Left ventricle myocardium inferior (tissue), 1 donor: ENCODE measurements at regions not wholly inside any gene's neighbourhood (a gene's known extent, or its start where the extent isn't known, plus 50 kb on each side); places are given as distances from the start of the nearest gene placed in this dataset.

Experiments used
- DNase-seq: peaks from one replicate; pipeline ENCODE4 v3.0.0-alpha.2; 2020
- H3K27ac ChIP-seq: fragments of 200-600 bp; replicated peaks from 2 replicates; pipeline ENCODE4 v1.8.0; 2021
- H3K27me3 ChIP-seq: fragments of 200-600 bp; 2 replicates; pipeline ENCODE4 v1.8.0; 2021; ENCODE audit warnings: low read depth
- H3K36me3 ChIP-seq: fragments of 200-600 bp; 2 replicates; pipeline ENCODE4 v1.8.0; 2021
- H3K4me1 ChIP-seq: fragments of 200-600 bp; 2 replicates; pipeline ENCODE4 v1.8.0; 2021
- H3K4me3 ChIP-seq: fragments of 200-600 bp; 2 replicates; pipeline ENCODE4 v1.8.0; 2021; ENCODE audit warnings: mild to moderate bottlenecking, moderate library complexity
- H3K9me3 ChIP-seq: fragments of 200-600 bp; replicated peaks from 2 replicates; pipeline ENCODE4 v1.8.0; 2021
- intact Hi-C: fragments of 100-400 bp; cut with micrococcal nuclease; formaldehyde crosslinking; loops from one replicate; pipeline ENCODE4 v1.11.0; 2022
- TF ChIP-seq, protein P1 (sequence below): fragments of 200-600 bp; IDR thresholded peaks from 2 replicates; pipeline ENCODE4 v1.8.0; 2021; ENCODE audit warnings: antibody characterized with exemption, mild to moderate bottlenecking, borderline replicate concordance
- donor health status: DM: no; HTN: yes; CAD: no; lungs with severe emphysema.

DNA sequence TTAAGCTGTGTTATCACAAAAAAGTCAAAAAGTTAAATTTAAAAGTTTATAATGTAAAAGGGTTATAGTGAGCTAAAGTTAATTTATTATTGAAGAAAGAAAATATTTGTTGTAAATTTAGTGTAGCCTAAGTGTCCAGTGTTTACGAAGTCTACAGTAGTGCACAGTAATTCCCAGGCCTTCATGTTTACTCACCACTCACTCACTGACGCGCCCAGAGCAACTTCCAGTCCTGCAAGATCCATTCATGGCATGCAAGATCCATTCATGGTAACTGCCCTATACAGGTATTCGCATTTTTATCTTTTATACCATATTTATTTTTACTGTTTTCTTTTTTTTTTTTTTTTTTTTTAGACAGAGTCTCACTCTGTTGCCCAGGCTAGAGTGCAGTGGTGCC lies 69.5 kb downstream of the TPRA1 start:
- intact Hi-C loops, result no loop called here
- H3K9me3 ChIP-seq, result peaks cover 14% of the 10 kb centered on the region
- TF ChIP-seq, protein P1, sequence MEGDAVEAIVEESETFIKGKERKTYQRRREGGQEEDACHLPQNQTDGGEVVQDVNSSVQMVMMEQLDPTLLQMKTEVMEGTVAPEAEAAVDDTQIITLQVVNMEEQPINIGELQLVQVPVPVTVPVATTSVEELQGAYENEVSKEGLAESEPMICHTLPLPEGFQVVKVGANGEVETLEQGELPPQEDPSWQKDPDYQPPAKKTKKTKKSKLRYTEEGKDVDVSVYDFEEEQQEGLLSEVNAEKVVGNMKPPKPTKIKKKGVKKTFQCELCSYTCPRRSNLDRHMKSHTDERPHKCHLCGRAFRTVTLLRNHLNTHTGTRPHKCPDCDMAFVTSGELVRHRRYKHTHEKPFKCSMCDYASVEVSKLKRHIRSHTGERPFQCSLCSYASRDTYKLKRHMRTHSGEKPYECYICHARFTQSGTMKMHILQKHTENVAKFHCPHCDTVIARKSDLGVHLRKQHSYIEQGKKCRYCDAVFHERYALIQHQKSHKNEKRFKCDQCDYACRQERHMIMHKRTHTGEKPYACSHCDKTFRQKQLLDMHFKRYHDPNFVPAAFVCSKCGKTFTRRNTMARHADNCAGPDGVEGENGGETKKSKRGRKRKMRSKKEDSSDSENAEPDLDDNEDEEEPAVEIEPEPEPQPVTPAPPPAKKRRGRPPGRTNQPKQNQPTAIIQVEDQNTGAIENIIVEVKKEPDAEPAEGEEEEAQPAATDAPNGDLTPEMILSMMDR, result no peak
- peaks cover 34% of the 10 kb centered on the region for H3K27me3 ChIP-seq
- H3K36me3 ChIP-seq, result no peaks in the 10 kb centered on the region
- DNase-seq, result no peak
- no peak overlapping the region for H3K4me3 ChIP-seq
- no peak overlapping the region for H3K27ac ChIP-seq
- H3K4me1 ChIP-seq, result no peaks in the 10 kb centered on the region

DNA sequence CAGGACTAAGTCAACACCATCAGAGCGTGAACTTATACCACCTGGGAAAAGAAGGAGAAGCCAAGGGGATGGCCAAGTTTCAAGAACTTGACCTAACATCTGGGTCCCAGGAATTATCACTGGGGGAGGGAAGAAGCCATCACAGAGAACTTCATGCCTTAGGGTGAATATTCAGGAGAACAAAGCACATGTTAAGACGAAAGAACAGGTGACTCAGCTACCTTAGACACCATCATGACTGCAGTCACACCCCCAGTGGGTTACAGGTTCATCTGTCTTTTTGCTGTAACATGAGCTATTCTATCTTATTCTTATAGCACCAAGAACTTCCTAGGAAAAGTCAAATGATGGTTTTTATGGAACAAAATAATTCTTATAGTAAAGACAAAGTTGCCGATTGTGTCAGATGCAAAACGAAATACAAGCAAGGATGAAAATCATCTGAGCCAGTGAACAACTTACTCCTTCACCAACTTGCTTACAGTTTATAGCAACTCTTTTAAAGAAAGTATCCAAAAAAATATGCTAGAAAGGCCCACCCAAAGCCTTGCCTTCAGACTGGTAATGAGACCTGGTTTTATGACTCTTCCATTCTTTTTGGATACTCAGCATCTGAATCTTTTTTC lies 72.0 kb downstream of the TPRA1 start:
- H3K4me3 ChIP-seq, result no peak overlapping the region
- intact Hi-C loops, result no loop called here
- TF ChIP-seq, protein P1, result no peak
- H3K9me3 ChIP-seq, result peaks cover 14% of the 10 kb centered on the region
- H3K27ac ChIP-seq, result no peak overlapping the region
- peaks cover 13% of the 10 kb centered on the region for H3K27me3 ChIP-seq
- no peaks in the 10 kb centered on the region for H3K36me3 ChIP-seq
- H3K4me1 ChIP-seq, result no peaks in the 10 kb centered on the region
- DNase-seq, result no peak

DNA sequence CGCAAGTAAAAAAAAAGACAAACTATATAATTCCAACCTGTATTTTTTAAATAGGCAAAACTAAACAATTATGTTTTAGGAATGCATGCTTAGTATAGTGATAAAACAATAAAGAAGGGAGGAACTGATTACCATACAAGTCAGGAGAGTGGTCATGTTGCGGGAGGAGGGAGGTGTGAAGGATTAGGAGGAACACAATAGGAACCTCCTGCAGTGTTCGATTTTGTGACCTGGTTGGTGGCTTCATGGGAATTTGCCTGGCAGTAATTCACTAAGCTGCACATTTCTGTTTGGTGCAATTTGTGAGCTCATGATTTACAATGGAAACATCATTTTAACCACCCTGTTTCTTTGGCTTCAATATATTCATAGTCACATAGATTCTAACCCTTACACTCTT lies 78.3 kb downstream of the TPRA1 start:
- no peak for DNase-seq
- H3K4me1 ChIP-seq, result no peaks in the 10 kb centered on the region
- intact Hi-C loops, result no loop called here
- no peak overlapping the region for H3K4me3 ChIP-seq
- no peaks in the 10 kb centered on the region for H3K36me3 ChIP-seq
- H3K9me3 ChIP-seq, result no peaks in the 10 kb centered on the region
- no peak overlapping the region for H3K27ac ChIP-seq
- TF ChIP-seq, protein P1, result no peak
- peaks cover 6% of the 10 kb centered on the region for H3K27me3 ChIP-seq

DNA sequence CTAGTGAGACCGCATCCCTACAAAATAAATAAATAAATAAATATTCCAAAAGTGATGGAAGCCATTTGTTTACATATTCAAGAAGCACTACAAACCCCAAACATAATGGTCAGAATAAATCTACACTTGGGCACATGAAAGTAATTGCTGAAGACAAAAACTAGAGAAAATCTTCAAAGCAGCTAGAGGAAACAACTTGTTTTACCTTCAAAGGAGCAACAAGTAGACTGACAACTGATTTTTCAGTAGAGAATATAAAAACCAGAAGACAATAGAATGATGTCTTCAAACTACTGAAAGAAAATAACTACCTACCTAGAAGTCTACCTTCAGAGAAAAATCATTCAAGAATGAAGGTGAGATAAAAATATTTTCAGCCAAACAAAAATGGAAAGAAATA lies 89.4 kb downstream of the TPRA1 start:
- H3K4me1 ChIP-seq, result no peaks in the 10 kb centered on the region
- peaks cover 48% of the 10 kb centered on the region for H3K9me3 ChIP-seq
- no peak for DNase-seq
- TF ChIP-seq, protein P1, result no peak
- peaks cover 26% of the 10 kb centered on the region for H3K27me3 ChIP-seq
- H3K4me3 ChIP-seq, result no peak overlapping the region
- intact Hi-C loops, result no loop called here
- H3K36me3 ChIP-seq, result no peaks in the 10 kb centered on the region
- no peak overlapping the region for H3K27ac ChIP-seq

DNA sequence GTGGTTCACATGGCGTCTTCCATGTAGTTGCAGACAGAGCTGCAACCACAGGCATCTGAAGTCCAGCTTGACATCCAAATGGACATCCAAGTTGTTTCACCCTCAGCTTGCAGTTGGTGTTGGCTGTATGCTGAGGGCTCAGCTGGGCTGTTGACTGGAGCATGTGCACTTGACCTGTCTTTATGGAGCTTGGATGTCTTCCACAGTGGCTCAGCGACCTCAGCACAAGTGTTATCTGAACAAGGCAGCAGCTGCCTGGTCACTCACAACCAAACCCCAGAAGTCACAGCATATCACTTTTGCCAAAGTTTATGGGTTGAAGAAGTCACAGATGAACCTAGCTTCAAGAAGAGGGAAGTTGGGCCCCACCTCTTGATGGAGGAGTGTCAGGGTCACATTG lies 92.9 kb downstream of the TPRA1 start:
- Histone ChIP-seq H3K27me3 (peaks cover 31% of the 10 kb centered on the region), H3K9me3 (peaks cover 31% of the 10 kb centered on the region), H3K4me3 (no peak overlapping the region), H3K36me3 (no peaks in the 10 kb centered on the region), H3K27ac (no peak overlapping the region), H3K4me1 (no peaks in the 10 kb centered on the region)
- no peak for DNase-seq
- TF ChIP-seq, protein P1, result no peak
- intact Hi-C loops, result no loop called here
